ENCODE measurements at regions not wholly inside any gene's neighbourhood (a gene's known extent, or its start where the extent isn't known, plus 50 kb on each side); places are given as distances from the start of the nearest gene placed in this dataset.
"Not testable (repeated sequence)": the region's sequence is repeated elsewhere in the genome, so short reads cannot be mapped to it uniquely, and the experiment has no call there.

- Histone ChIP-seq H3K27me3 (ENCODE audit: control insufficient read depth in 2 of 2, insufficient read depth in 2 of 2, low read length in 2 of 2) (no peaks in the 10 kb centered on the region), H4K20me1 (replicated peaks; ENCODE audit: control insufficient read depth, extremely low read depth, insufficient read depth, low read length) (no peaks in the 10 kb centered on the region), H3K9me3 (replicated peaks; ENCODE audit: control insufficient read depth, insufficient read depth, low read length) (no peaks in the 10 kb centered on the region), H3K79me2 (ENCODE audit: control insufficient read depth, insufficient read depth, low read length) (no peaks in the 10 kb centered on the region), H3K27ac (ENCODE audit: insufficient read depth, low read depth, low read length) (no peak overlapping the region), H3K36me3 (ENCODE audit: control insufficient read depth in 2 of 2, extremely low read depth in 1 of 2, insufficient read depth in 2 of 2, low read length in 2 of 2) (no peaks in the 10 kb centered on the region), H3K9ac (replicated peaks; ENCODE audit: extremely low read depth, insufficient read depth, low read length) (no peak overlapping the region), H3K9me1 (replicated peaks; ENCODE audit: control insufficient read depth, extremely low read depth, insufficient read depth, low read length) (no peaks in the 10 kb centered on the region), H3K4me3 (replicated peaks in 1 of 3; ENCODE audit: insufficient read depth in 1 of 3, low read depth in 1 of 3, low read length in 3 of 3) (no peak overlapping the region), H3K4me1 (ENCODE audit: control insufficient read depth, extremely low read depth, insufficient read depth, low read length) (no peaks in the 10 kb centered on the region), H2AFZ (ENCODE audit: low read depth, low read length) (no peak overlapping the region), H3K4me2 (ENCODE audit: insufficient read depth, low read length) (no peak overlapping the region)
- TF ChIP-seq MYC (IDR thresholded peaks at IDR 0.05; ENCODE audit: low read depth, low read length), result no peak
- no peak for TF ChIP-seq CTCF (IDR thresholded peaks at IDR 0.05; ENCODE audit: extremely low read depth in 1 of 2, insufficient read depth in 1 of 2, low read depth in 1 of 2, low read length in 2 of 2)
- no peak for TF ChIP-seq POLR2AphosphoS5 (IDR thresholded peaks at IDR 0.05; ENCODE audit: insufficient read depth, low read depth, low read length)
- TF ChIP-seq JUN (IDR thresholded peaks at IDR 0.05; ENCODE audit: borderline replicate concordance, insufficient read depth, insufficient read length, low read depth), result no peak
- no peak for TF ChIP-seq FOS (IDR thresholded peaks at IDR 0.05; ENCODE audit: borderline replicate concordance, insufficient read depth, low read length)
- TF ChIP-seq POLR2A (IDR thresholded peaks at IDR 0.05; ENCODE audit: low read depth, low read length), result no peak
- no peak for TF ChIP-seq GATA2 (IDR thresholded peaks at IDR 0.05; ENCODE audit: insufficient read depth, insufficient read length, low read depth, low read length)
- no peak for TF ChIP-seq MAX (IDR thresholded peaks at IDR 0.05; ENCODE audit: insufficient read depth, insufficient read length)
- TF ChIP-seq EZH2 (IDR thresholded peaks at IDR 0.05; ENCODE audit: borderline replicate concordance, low read depth, low read length, severe bottlenecking), result no peak
- intact Hi-C loops (cut with micrococcal nuclease) (no loop called here), dilution Hi-C loops (cut with MboI; ENCODE audit: extremely low pct_ligation_motif_present, low sequenced_read_pairs) (no loop called here)
- ChIA-PET CTCF (no interaction called here), POLR2A (no interaction called here)
- DNase-seq (ENCODE audit: low read depth, low spot score) (no peak), FAIRE-seq (no peak)
- no TSS peak for BruUV-seq (replicated peaks)
These were observed 146.1 kb upstream of the NLGN4Y start for GRCh38 chrY:14378217-14378616.

GRCh38 chrY:14410549-14411030 is 113.7 kb upstream of the NLGN4Y start:
- POLR2A ChIA-PET; H2AFZ ChIP-seq (ENCODE audit: low read depth, low read length); H3K9me1 ChIP-seq (replicated peaks; ENCODE audit: control insufficient read depth, extremely low read depth, insufficient read depth, low read length); H3K4me2 ChIP-seq (ENCODE audit: insufficient read depth, low read length); H3K4me3 ChIP-seq (replicated peaks in 1 of 3; ENCODE audit: insufficient read depth in 1 of 3, low read depth in 1 of 3, low read length in 3 of 3); BruUV-seq (replicated peaks); FAIRE-seq; dilution Hi-C loops (cut with MboI; ENCODE audit: extremely low pct_ligation_motif_present, low sequenced_read_pairs); H3K27me3 ChIP-seq (ENCODE audit: control insufficient read depth in 2 of 2, insufficient read depth in 2 of 2, low read length in 2 of 2); CTCF ChIA-PET; H4K20me1 ChIP-seq (replicated peaks; ENCODE audit: control insufficient read depth, extremely low read depth, insufficient read depth, low read length); H3K79me2 ChIP-seq (ENCODE audit: control insufficient read depth, insufficient read depth, low read length); H3K9me3 ChIP-seq (replicated peaks; ENCODE audit: control insufficient read depth, insufficient read depth, low read length); intact Hi-C loops (cut with micrococcal nuclease); H3K9ac ChIP-seq (replicated peaks; ENCODE audit: extremely low read depth, insufficient read depth, low read length); DNase-seq (ENCODE audit: low read depth, low spot score); H3K36me3 ChIP-seq (ENCODE audit: control insufficient read depth in 2 of 2, extremely low read depth in 1 of 2, insufficient read depth in 2 of 2, low read length in 2 of 2); H3K27ac ChIP-seq (ENCODE audit: insufficient read depth, low read depth, low read length); H3K4me1 ChIP-seq (ENCODE audit: control insufficient read depth, extremely low read depth, insufficient read depth, low read length): not testable (repeated sequence)

Data from endothelial cell of umbilical vein (primary cell).